Suprapubic skin (tissue), 4 donors: ENCODE measurements at regions not wholly inside any gene's neighbourhood (a gene's known extent, or its start where the extent isn't known, plus 50 kb on each side); places are given as distances from the start of the nearest gene placed in this dataset.

ENCODE experiments used
- DNase-seq, 2 donors: peaks; one replicate each; pipeline ENCODE4 v3.0.0-alpha.2; 2019; ENCODE audit warnings: low spot score in 2 of 2
- H3K27ac ChIP-seq: fragments of 200-600 bp; sonication (generic); one replicate; pipeline ENCODE4 v1.5.1; 2019
- H3K27me3 ChIP-seq: fragments of 200-600 bp; sonication (generic); one replicate; pipeline ENCODE4 v1.5.1; 2019
- H3K36me3 ChIP-seq: fragments of 200-600 bp; sonication (generic); one replicate; pipeline ENCODE4 v1.5.1; 2019
- H3K4me1 ChIP-seq: fragments of 200-600 bp; sonication (generic); one replicate; pipeline ENCODE4 v1.5.1; 2019
- H3K4me3 ChIP-seq: fragments of 200-600 bp; sonication (generic); one replicate; pipeline ENCODE4 v1.5.1; 2019; ENCODE audit warnings: mild to moderate bottlenecking
- H3K9me3 ChIP-seq: fragments of 200-600 bp; sonication (generic); one replicate; pipeline ENCODE4 v1.5.1; 2019
- EP300 ChIP-seq: sonication (generic); formaldehyde crosslinking; IDR thresholded peaks from one replicate; pipeline ENCODE4 v1.6.1; 2017; ENCODE audit warnings: antibody characterized with exemption
- POLR2A ChIP-seq, 2 donors: fragments of 450-650 bp; IDR thresholded peaks; one replicate each; pipeline ENCODE4 v1.6.1; 2017; ENCODE audit warnings: antibody characterized with exemption in 2 of 2, mild to moderate bottlenecking in 2 of 2, moderate library complexity in 2 of 2
- POLR2AphosphoS5 ChIP-seq, 3 donors: sonication (generic); formaldehyde crosslinking; IDR thresholded peaks; one replicate each; pipeline ENCODE4 v1.6.1; 2017; ENCODE audit warnings: antibody characterized with exemption in 3 of 3
- WGBS: methylation state at CpG from one replicate; pipeline ENCODE4 v1.1.5; 2018; 5-methylcytosine and 5-hydroxymethylcytosine counted together
- TF ChIP-seq, protein P1 (sequence below), 2 donors: fragments of 200-600 bp in 1 of 2; fragments of 450-650 bp in 1 of 2; sonication (generic) in 1 of 2; IDR thresholded peaks; one replicate each; pipeline ENCODE4 v1.5.1; 2016 to 2019; ENCODE audit warnings: antibody characterized with exemption in 2 of 2, mild to moderate bottlenecking in 1 of 2, moderate library complexity in 1 of 2

DNA sequence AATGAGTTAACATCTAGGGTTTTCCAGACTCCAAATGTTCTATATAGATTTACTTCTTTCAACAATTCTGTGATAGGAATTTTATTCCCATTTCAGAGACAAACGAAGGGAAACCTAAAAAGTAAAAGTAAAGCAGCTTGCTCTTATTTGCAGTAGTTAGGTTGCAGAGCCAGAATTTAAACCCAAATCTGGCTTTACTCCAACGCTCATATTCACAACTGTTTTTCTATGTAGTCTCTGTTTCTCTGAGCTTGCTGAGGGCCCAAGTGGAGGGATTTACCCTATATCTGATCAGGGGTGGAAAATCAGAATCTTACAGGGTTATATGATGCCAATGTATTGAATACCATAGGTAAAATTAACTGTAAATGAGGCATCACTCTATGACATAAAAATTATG is 599.1 kb upstream of the GRIA3 start:
- no peak for DNase-seq
- TF ChIP-seq EP300 (no peak), POLR2A (IDR thresholded peaks at IDR 0.05) (no peak), POLR2AphosphoS5 (IDR thresholded peaks at IDR 0.05) (no peak)
- TF ChIP-seq, protein P1, sequence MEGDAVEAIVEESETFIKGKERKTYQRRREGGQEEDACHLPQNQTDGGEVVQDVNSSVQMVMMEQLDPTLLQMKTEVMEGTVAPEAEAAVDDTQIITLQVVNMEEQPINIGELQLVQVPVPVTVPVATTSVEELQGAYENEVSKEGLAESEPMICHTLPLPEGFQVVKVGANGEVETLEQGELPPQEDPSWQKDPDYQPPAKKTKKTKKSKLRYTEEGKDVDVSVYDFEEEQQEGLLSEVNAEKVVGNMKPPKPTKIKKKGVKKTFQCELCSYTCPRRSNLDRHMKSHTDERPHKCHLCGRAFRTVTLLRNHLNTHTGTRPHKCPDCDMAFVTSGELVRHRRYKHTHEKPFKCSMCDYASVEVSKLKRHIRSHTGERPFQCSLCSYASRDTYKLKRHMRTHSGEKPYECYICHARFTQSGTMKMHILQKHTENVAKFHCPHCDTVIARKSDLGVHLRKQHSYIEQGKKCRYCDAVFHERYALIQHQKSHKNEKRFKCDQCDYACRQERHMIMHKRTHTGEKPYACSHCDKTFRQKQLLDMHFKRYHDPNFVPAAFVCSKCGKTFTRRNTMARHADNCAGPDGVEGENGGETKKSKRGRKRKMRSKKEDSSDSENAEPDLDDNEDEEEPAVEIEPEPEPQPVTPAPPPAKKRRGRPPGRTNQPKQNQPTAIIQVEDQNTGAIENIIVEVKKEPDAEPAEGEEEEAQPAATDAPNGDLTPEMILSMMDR (IDR thresholded peaks at IDR 0.05) = no peak
- 23% methylated on average over 2 of the region's 2 CpGs for WGBS
- Histone ChIP-seq H3K4me1 (no peaks in the 10 kb centered on the region), H3K36me3 (no peaks in the 10 kb centered on the region), H3K9me3 (no peaks in the 10 kb centered on the region), H3K4me3 (no peak overlapping the region), H3K27me3 (no peaks in the 10 kb centered on the region), H3K27ac (no peak overlapping the region)

DNA sequence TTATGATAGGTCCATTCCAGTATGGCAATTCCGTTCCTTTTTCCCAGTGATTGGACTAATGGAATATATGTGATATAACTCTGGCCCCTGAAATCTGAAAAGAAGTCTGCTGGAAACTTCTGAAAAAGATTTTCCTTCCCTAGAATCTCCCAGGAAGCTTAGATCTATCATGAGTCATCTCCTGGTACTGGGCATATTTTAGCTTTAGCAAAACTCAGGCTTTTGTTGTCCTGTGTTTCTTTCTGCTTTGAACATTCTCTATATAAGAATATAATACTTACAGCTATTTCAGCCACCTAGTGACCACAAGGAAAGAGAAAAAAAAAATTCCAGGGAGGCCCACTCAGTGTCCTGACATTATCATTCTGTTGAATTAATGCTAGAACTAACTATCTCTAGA is 597.2 kb upstream of the GRIA3 start:
- no peak for TF ChIP-seq EP300
- 84% methylated on average over 1 of the region's 1 CpG for WGBS
- Histone ChIP-seq H3K4me3 (no peak overlapping the region), H3K36me3 (no peaks in the 10 kb centered on the region), H3K4me1 (no peaks in the 10 kb centered on the region), H3K27ac (no peak overlapping the region), H3K9me3 (no peaks in the 10 kb centered on the region), H3K27me3 (no peaks in the 10 kb centered on the region)
- no peak for DNase-seq

DNA sequence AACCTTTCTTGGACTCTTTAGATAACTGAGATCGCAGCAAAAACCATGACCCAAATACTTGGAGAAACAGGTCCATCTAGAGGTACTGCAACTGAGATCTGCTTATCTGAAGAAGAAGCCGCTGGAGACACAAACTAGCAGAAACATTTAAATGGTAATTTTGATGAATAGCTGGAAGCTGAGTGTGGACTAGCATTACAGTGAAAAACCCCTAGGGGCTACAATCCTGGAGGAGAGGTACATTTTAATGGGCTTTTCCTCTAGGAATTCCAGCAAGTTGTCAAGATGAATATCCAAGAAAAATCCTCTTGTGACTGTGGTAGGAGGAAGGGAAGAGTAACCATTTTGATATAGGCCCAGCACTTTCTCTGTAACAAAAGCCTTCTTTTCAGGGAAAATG is 592.5 kb upstream of the GRIA3 start:
- H3K27me3 ChIP-seq = no peaks in the 10 kb centered on the region
- TF ChIP-seq POLR2A (IDR thresholded peaks at IDR 0.05) = no peak
- TF ChIP-seq, protein P1 (IDR thresholded peaks at IDR 0.05) = no peak
- TF ChIP-seq POLR2AphosphoS5 (IDR thresholded peaks at IDR 0.05) = no peak
- TF ChIP-seq EP300 = no peak
- no peaks in the 10 kb centered on the region for H3K4me1 ChIP-seq
- H3K9me3 ChIP-seq = no peaks in the 10 kb centered on the region
- 63% methylated on average over 2 of the region's 2 CpGs for WGBS
- DNase-seq = no peak
- no peak overlapping the region for H3K27ac ChIP-seq
- H3K36me3 ChIP-seq = no peaks in the 10 kb centered on the region
- H3K4me3 ChIP-seq = no peak overlapping the region

DNA sequence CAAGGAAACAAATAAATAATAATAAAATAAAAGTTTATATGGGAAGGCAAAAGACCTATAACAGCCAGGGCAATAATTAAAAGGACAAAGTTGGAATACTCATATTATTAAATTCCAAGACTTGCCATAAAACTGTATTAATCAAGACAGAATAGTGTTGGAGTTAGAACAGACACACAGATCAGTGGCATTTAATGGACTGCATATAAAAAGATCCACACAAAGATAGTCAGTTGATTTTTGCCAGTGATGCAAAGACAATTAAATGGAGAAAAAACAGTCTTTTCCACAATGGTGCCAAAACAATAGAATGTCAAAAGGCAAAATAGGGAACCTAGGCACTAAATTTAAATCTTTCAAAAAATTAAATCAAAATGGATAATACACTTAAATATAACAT is 587.1 kb upstream of the GRIA3 start:
- no peak overlapping the region for H3K4me3 ChIP-seq
- no peaks in the 10 kb centered on the region for H3K36me3 ChIP-seq
- no peaks in the 10 kb centered on the region for H3K4me1 ChIP-seq
- H3K27ac ChIP-seq = no peak overlapping the region
- no peaks in the 10 kb centered on the region for H3K27me3 ChIP-seq
- DNase-seq = no peak
- H3K9me3 ChIP-seq = no peaks in the 10 kb centered on the region
- TF ChIP-seq, protein P1 (IDR thresholded peaks at IDR 0.05) = no peak
- no peak for TF ChIP-seq EP300
- no peak for TF ChIP-seq POLR2AphosphoS5 (IDR thresholded peaks at IDR 0.05)
- TF ChIP-seq POLR2A (IDR thresholded peaks at IDR 0.05) = no peak

DNA sequence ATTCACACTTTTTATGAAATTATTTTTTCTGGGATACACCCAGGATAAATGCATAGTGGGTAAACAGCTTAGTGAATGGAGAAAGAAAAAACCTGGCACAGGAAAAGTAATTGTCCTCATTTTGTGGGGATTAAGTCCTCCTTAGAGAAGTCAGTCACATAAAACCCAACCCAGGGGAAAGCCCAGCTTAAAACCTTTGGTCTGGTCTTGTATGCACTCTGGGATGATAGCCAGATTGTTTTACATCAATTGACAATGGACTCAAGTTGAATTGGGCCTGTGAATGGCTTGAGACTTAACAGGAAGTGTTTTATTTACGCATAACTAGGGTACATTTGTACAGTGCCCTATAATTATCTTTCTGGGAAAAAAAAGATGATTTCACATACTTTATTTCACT is 561.3 kb upstream of the GRIA3 start:
- no peaks in the 10 kb centered on the region for H3K36me3 ChIP-seq
- TF ChIP-seq POLR2AphosphoS5 (IDR thresholded peaks at IDR 0.05) (no peak), EP300 (no peak), POLR2A (IDR thresholded peaks at IDR 0.05) (no peak)
- TF ChIP-seq, protein P1 (IDR thresholded peaks at IDR 0.05) = no peak
- no peak for DNase-seq
- no peaks in the 10 kb centered on the region for H3K9me3 ChIP-seq
- WGBS = 69% methylated on average over 1 of the region's 1 CpG
- no peaks in the 10 kb centered on the region for H3K27me3 ChIP-seq
- H3K27ac ChIP-seq = no peak overlapping the region
- no peaks in the 10 kb centered on the region for H3K4me1 ChIP-seq
- no peak overlapping the region for H3K4me3 ChIP-seq

DNA sequence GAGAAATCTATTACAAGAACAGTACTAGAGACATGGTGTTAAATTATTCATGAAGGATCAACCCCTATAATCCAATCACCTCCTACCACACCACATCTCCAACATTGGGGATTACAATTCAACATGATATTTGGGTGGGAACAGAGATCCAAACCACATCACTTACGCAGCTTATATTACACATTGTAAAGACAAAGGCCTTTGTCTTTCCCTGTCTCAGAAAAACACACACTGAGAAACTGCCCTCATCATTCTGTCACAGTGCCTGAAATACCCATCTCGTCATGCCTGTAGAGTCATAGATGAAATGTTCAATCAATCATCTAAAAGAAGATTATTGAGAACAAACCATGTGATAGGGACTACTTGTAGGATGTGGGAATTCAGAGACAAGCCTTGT is 558.8 kb upstream of the GRIA3 start:
- no peaks in the 10 kb centered on the region for H3K27me3 ChIP-seq
- no peaks in the 10 kb centered on the region for H3K4me1 ChIP-seq
- 70% methylated on average over 2 of the region's 2 CpGs for WGBS
- no peak for TF ChIP-seq EP300
- TF ChIP-seq, protein P1 (IDR thresholded peaks at IDR 0.05) = no peak
- no peak for TF ChIP-seq POLR2AphosphoS5 (IDR thresholded peaks at IDR 0.05)
- TF ChIP-seq POLR2A (IDR thresholded peaks at IDR 0.05) = no peak
- H3K4me3 ChIP-seq = no peak overlapping the region
- DNase-seq = no peak
- no peaks in the 10 kb centered on the region for H3K9me3 ChIP-seq
- no peak overlapping the region for H3K27ac ChIP-seq
- no peaks in the 10 kb centered on the region for H3K36me3 ChIP-seq
